Progenitor cell of endocrine pancreas (in vitro differentiated cells): ENCODE measurements at regions not wholly inside any gene's neighbourhood (a gene's known extent, or its start where the extent isn't known, plus 50 kb on each side); places are given as distances from the start of the nearest gene placed in this dataset.
A peak's percentile ranks its signal among the peaks of the same experiment; 100 is the strongest.
"Not testable (repeated sequence)": the region's sequence is repeated elsewhere in the genome, so short reads cannot be mapped to it uniquely, and the experiment has no call there.

Experiments
- DNase-seq: peaks from one replicate; pipeline ENCODE4 v3.0.0; 2021; ENCODE audit warnings: low spot score; ENCODE audit not compliant: unreplicated experiment
- H3K27ac Mint-ChIP-seq: 2 replicates; pipeline ENCODE4 v1.8.0; 2021; ENCODE audit warnings: mild to moderate bottlenecking, moderate library complexity, mixed read lengths
- H3K27me3 Mint-ChIP-seq: 2 replicates; pipeline ENCODE4 v1.8.0; 2021; ENCODE audit warnings: mixed read lengths
- H3K36me3 Mint-ChIP-seq: 2 replicates; pipeline ENCODE4 v1.8.0; 2022; ENCODE audit warnings: mixed read lengths; ENCODE audit not compliant: insufficient read depth
- H3K4me1 Mint-ChIP-seq: 2 replicates; pipeline ENCODE4 v1.8.0; 2021; ENCODE audit warnings: low read depth, mixed read lengths
- H3K4me3 Mint-ChIP-seq: 2 replicates; pipeline ENCODE4 v1.8.0; 2021; ENCODE audit warnings: low read depth, mild to moderate bottlenecking, moderate library complexity, mixed read lengths
- H3K9me3 Mint-ChIP-seq: 2 replicates; pipeline ENCODE4 v1.8.0; 2021; ENCODE audit warnings: low read depth, mixed read lengths
- CTCF ChIP-seq: fragments of 200-600 bp; sonication (generic); IDR thresholded peaks from one replicate; pipeline ENCODE4 v1.5.0; 2021; ENCODE audit warnings: antibody characterized with exemption, mild to moderate bottlenecking; ENCODE audit not compliant: unreplicated experiment

- peaks cover 18% of the 10 kb centered on the region for H3K4me1 Mint-ChIP-seq
- no peaks in the 10 kb centered on the region for H3K27me3 Mint-ChIP-seq
- TF ChIP-seq CTCF = no peak
- no peaks in the 10 kb centered on the region for H3K36me3 Mint-ChIP-seq
- H3K27ac Mint-ChIP-seq = no peak overlapping the region
- H3K4me3 Mint-ChIP-seq = no peak overlapping the region
- no peak for DNase-seq
- H3K9me3 Mint-ChIP-seq = no peaks in the 10 kb centered on the region
Measured at GRCh38 chr13:103883698-103884097, 817.5 kb upstream of the SLC10A2 start.

GRCh38 chr13:103883164-103883563 lies 816.9 kb upstream of the SLC10A2 start:
- peak; percentile 36 for DNase-seq
- Mint-ChIP-seq H3K36me3 (no peaks in the 10 kb centered on the region), H3K4me1 (peaks cover 18% of the 10 kb centered on the region), H3K27ac (no peak overlapping the region), H3K27me3 (no peaks in the 10 kb centered on the region), H3K9me3 (no peaks in the 10 kb centered on the region), H3K4me3 (no peak overlapping the region)
- peak; percentile 72 for TF ChIP-seq CTCF

GRCh38 chr13:103880146-103880545 lies 813.9 kb upstream of the SLC10A2 start:
- H3K9me3 Mint-ChIP-seq, DNase-seq, H3K27me3 Mint-ChIP-seq, H3K27ac Mint-ChIP-seq, H3K4me3 Mint-ChIP-seq, H3K36me3 Mint-ChIP-seq: not testable (repeated sequence)
- H3K4me1 Mint-ChIP-seq = peaks cover 18% of the 10 kb centered on the region

- no peak for TF ChIP-seq CTCF
- Mint-ChIP-seq H3K4me1 (peaks cover 11% of the 10 kb centered on the region), H3K27ac (no peak overlapping the region), H3K27me3 (no peaks in the 10 kb centered on the region), H3K4me3 (no peak overlapping the region), H3K36me3 (no peaks in the 10 kb centered on the region), H3K9me3 (peaks cover 3% of the 10 kb centered on the region)
- DNase-seq = no peak
Measured at GRCh38 chr13:103878891-103879605, 812.8 kb upstream of the SLC10A2 start.

GRCh38 chr13:103876571-103876970 lies 810.4 kb upstream of the SLC10A2 start:
- Mint-ChIP-seq H3K4me3 (no peak overlapping the region), H3K27me3 (no peaks in the 10 kb centered on the region), H3K9me3 (peaks cover 4% of the 10 kb centered on the region), H3K27ac (no peak overlapping the region), H3K4me1 (no peaks in the 10 kb centered on the region), H3K36me3 (no peaks in the 10 kb centered on the region)
- TF ChIP-seq CTCF = no peak
- no peak for DNase-seq

- Mint-ChIP-seq H3K36me3 (no peaks in the 10 kb centered on the region), H3K27me3 (no peaks in the 10 kb centered on the region), H3K9me3 (peaks cover 10% of the 10 kb centered on the region), H3K27ac (no peak overlapping the region), H3K4me1 (no peaks in the 10 kb centered on the region), H3K4me3 (no peak overlapping the region)
- no peak for TF ChIP-seq CTCF
- DNase-seq = no peak
Measured at GRCh38 chr13:103873725-103874124, 807.5 kb upstream of the SLC10A2 start.
